NCI-H1417 (cell line): ENCODE measurements at regions not wholly inside any gene's neighbourhood (a gene's known extent, or its start where the extent isn't known, plus 50 kb on each side); places are given as distances from the start of the nearest gene placed in this dataset.

Source experiments
- DNase-seq, 3 experiments: peaks; one replicate each; lab custom pipeline; 2025; lab: John Stamatoyannopoulos, UW

GRCh38 chr20:10806539-10806938, 132.7 kb upstream of the JAG1 start:
- DNase-seq, result no peak

GRCh38 chr20:10807013-10807412, 133.2 kb upstream of the JAG1 start:
- no peak for DNase-seq

- DNase-seq, result no peak
Measured at GRCh38 chr20:10812759-10813327, 139.0 kb upstream of the JAG1 start.

- no peak for DNase-seq
Measured at GRCh38 chr20:10823585-10823984, 149.8 kb upstream of the JAG1 start.

GRCh38 chr20:10824750-10825500, 151.1 kb upstream of the JAG1 start:
- peak in 1 of 3 experiments; percentile 7 for DNase-seq

- no peak for DNase-seq
Measured at GRCh38 chr20:10826111-10826510, 152.3 kb upstream of the JAG1 start.

- DNase-seq, result no peak
Measured at GRCh38 chr20:10828180-10828579, 154.4 kb upstream of the JAG1 start.

- DNase-seq, result no peak
Measured at GRCh38 chr20:10832141-10832540, 158.3 kb upstream of the JAG1 start.

GRCh38 chr20:10837901-10838300, 164.1 kb upstream of the JAG1 start:
- DNase-seq, result no peak

- peak in 1 of 3 experiments; percentile 21 for DNase-seq
Measured at GRCh38 chr20:10842116-10842515, 168.3 kb upstream of the JAG1 start.

GRCh38 chr20:10843146-10843711, 169.4 kb upstream of the JAG1 start:
- no peak for DNase-seq

- no peak for DNase-seq
Measured at GRCh38 chr20:10846766-10847165, 173.0 kb upstream of the JAG1 start.

- DNase-seq, result no peak
Measured at GRCh38 chr20:10848810-10849370, 175.1 kb upstream of the JAG1 start.

GRCh38 chr20:10853176-10853575, 179.4 kb upstream of the JAG1 start:
- no peak for DNase-seq

GRCh38 chr20:10853731-10854130, 179.9 kb upstream of the JAG1 start:
- no peak for DNase-seq

GRCh38 chr20:10854976-10855375, 181.2 kb upstream of the JAG1 start:
- DNase-seq, result no peak

- DNase-seq, result no peak
Measured at GRCh38 chr20:10855778-10856177, 182.0 kb upstream of the JAG1 start.

GRCh38 chr20:10856237-10857015, 182.6 kb upstream of the JAG1 start:
- DNase-seq, result no peak

- no peak for DNase-seq
Measured at GRCh38 chr20:10857352-10858070, 183.7 kb upstream of the JAG1 start.

- DNase-seq, result no peak
Measured at GRCh38 chr20:10861090-10861489, 187.3 kb upstream of the JAG1 start.

GRCh38 chr20:10861619-10862018, 187.8 kb upstream of the JAG1 start:
- DNase-seq, result peak in 2 of 3 experiments; percentile 62 to 88
